ACC112 (cell line): ENCODE measurements at regions not wholly inside any gene's neighbourhood (a gene's known extent, or its start where the extent isn't known, plus 50 kb on each side); places are given as distances from the start of the nearest gene placed in this dataset.

Experiments used
- H2AFZ ChIP-seq: fragments of 200-600 bp; sonication (generic); one replicate; pipeline ENCODE4 v1.6.0; 2017; ENCODE audit warnings: antibody characterized with exemption, low read length; ENCODE audit not compliant: unreplicated experiment
- H3K27ac ChIP-seq: fragments of 200-600 bp; sonication (generic); 2 replicates; pipeline ENCODE4 v1.5.1; 2014; ENCODE audit warnings: low read depth, mild to moderate bottlenecking, antibody characterized with exemption, low read length, moderate library complexity
- H3K27me3 ChIP-seq: fragments of 200-600 bp; sonication (generic); 2 replicates; pipeline ENCODE4 v1.6.1; 2014; ENCODE audit warnings: mild to moderate bottlenecking, antibody characterized with exemption, low read length, moderate library complexity, mixed read lengths; ENCODE audit not compliant: insufficient read depth
- H3K36me3 ChIP-seq: fragments of 200-600 bp; sonication (generic); 2 replicates; pipeline ENCODE4 v1.6.1; 2016; ENCODE audit warnings: mild to moderate bottlenecking, antibody characterized with exemption, low read length, moderate library complexity, mixed read lengths; ENCODE audit not compliant: insufficient read depth
- H3K4me1 ChIP-seq: fragments of 200-600 bp; sonication (generic); one replicate; pipeline ENCODE4 v1.6.1; 2016; ENCODE audit warnings: low read length, mixed read lengths; ENCODE audit not compliant: insufficient read depth, unreplicated experiment, control insufficient read depth
- H3K4me3 ChIP-seq: fragments of 200-600 bp; sonication (generic); 2 replicates; pipeline ENCODE4 v1.5.1; 2014; ENCODE audit warnings: mild to moderate bottlenecking, low read depth, low read length
- H3K79me2 ChIP-seq: fragments of 200-600 bp; sonication (generic); one replicate; pipeline ENCODE4 v1.6.0; 2016; ENCODE audit warnings: low read length; ENCODE audit not compliant: control insufficient read depth, unreplicated experiment, insufficient read depth

DNA sequence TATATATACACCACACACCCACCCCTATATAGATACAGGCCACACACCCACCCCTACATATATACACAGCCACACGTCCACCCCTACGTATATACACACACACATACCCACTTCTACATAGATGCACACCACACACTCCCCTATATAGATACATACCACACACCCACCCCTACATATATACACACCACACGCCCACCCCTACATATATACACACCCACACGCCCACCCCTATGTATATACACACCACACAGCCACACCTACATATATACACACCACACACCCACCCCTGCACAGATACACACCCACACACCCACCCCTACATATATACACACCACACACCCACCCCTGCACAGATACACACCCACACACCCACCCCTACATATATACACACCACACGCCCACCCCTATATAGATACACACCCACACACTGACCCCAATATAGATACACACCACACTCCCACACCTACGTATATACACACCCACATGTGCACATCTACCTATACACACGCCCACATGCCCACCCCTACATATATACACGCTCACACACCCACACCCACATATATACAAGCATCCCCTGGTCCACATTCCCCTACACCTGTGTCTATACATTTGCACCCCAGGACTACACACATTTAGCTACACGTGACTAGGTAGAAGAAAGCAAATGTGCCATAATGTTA lies 52.1 kb upstream of the UBE3C start:
- Histone ChIP-seq H3K79me2 (no peaks in the 10 kb centered on the region), H2AFZ (no peak overlapping the region), H3K4me3 (no peak overlapping the region), H3K27me3 (peaks cover 24% of the 10 kb centered on the region), H3K27ac (no peak overlapping the region), H3K36me3 (no peaks in the 10 kb centered on the region), H3K4me1 (no peaks in the 10 kb centered on the region)

DNA sequence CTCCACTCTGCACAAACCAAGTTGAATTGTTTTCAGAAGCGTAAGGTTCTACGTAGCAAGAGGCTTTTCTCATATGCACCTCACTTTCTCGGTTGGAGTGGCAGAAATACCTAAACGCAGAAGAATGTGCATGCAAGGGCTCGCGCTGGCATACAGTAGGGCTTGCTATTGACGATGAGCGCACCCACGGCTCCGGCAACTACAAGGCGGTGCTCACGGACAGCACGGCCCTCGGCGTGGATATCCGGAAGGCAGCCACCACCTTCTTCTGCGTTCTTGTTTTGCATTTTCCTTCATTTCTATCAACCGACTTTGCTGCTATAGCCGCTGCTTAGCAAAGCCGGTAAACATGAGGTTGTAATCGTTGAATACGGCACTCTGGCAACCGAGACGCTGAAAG lies 51.1 kb upstream of the UBE3C start:
- no peak overlapping the region for H3K27ac ChIP-seq
- no peaks in the 10 kb centered on the region for H3K36me3 ChIP-seq
- H3K27me3 ChIP-seq = peaks cover 21% of the 10 kb centered on the region
- no peaks in the 10 kb centered on the region for H3K79me2 ChIP-seq
- H3K4me1 ChIP-seq = no peaks in the 10 kb centered on the region
- H3K4me3 ChIP-seq = no peak overlapping the region
- H2AFZ ChIP-seq = no peak overlapping the region

GRCh38 chr7:157088136-157088535 lies 50.6 kb upstream of the UBE3C start:
- H3K4me3 ChIP-seq = no peak overlapping the region
- H3K36me3 ChIP-seq = no peaks in the 10 kb centered on the region
- H3K27me3 ChIP-seq = peaks cover 21% of the 10 kb centered on the region
- no peaks in the 10 kb centered on the region for H3K4me1 ChIP-seq
- H3K79me2 ChIP-seq = no peaks in the 10 kb centered on the region
- H3K27ac ChIP-seq = no peak overlapping the region
- no peak overlapping the region for H2AFZ ChIP-seq
